HG03575 (cell line): ENCODE measurements at regions not wholly inside any gene's neighbourhood (a gene's known extent, or its start where the extent isn't known, plus 50 kb on each side); places are given as distances from the start of the nearest gene placed in this dataset.

Experiments used
- ATAC-seq: cut with Tn5 transposase; IDR thresholded peaks from one replicate; pipeline ENCODE4 v1.9.1; 2021; ENCODE audit not compliant: unreplicated experiment, insufficient number of reproducible peaks, low FRiP score; ENCODE audit errors: extremely low read depth

DNA sequence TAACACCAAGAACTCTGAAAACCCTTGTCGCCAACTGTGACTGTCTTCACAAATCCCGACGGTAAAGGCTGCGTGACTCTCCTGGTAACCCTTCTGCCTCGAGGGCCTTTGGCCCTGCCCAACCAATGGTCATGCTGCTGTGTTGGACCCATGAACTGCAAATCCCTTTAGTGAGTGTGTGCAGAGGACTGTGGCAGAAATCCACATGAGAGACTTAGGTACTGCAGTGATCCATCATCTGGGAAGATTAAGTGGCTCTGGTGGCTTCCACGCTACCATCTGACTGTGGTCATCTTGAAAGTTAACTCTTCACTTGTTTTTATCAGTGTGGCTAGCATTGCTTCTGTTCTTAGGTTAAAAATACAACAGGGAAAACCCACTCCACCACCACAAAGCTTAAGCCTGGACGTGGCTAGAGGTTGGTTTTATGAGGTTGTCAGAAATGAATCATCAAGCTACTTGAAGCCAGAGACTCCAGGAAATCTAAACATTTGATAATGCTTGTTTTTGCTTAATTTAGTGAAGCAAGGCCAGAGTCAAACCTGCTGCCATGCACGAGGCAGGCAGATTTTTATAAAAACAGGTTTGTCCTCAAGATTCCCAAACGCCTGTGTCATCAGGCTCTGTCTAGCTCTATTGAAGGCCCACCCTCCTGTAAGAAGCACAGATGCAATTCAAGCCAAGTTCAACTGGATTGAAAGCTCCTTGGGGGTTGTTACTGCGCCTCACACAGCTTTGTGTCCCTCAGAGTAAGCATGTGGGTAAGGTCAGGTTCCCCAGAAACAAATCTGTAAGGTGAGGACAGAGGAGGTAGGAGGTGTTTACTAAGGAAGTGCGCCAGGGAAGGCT lies 52.7 kb upstream of the ERCC6L2 start:
- ATAC-seq, result peak; percentile 77

DNA sequence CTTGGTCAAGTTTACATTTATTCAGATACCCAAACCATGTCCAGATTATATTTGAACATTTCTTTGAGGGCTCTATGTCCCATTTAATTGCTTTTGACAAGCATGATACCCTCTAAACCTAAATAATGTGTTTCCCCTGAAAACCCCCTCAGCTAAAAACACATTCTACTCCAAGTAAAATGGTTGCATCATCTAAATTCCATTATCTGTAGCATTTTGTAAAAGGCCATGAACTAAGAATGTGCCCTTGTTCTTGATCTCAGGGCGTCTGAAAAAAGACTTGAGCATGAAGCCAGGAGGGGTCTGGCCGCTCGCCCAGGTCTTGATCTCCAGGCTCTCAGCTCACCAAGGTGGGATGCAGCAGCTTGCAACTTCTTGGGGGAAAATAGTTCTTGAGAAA lies 53.5 kb upstream of the ERCC6L2 start:
- no peak for ATAC-seq

DNA sequence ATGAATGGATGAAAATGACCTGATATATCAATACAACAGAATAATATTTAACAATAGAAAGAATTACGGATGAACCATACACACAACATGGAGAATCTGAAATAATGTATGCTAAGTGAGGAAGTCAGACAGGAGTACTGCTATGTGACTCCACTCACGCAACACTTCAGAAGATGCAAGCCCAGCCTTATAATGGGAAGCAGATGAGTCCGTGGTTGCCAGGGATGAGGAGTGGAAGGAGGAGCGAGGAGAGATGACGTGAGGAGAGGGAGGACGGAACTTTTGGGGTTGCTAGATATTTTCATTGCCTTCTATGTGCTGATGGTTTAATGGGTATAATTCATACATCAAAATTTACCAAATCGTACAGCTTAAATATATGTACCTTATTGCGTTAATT lies 55.4 kb upstream of the ERCC6L2 start:
- ATAC-seq, result no peak

DNA sequence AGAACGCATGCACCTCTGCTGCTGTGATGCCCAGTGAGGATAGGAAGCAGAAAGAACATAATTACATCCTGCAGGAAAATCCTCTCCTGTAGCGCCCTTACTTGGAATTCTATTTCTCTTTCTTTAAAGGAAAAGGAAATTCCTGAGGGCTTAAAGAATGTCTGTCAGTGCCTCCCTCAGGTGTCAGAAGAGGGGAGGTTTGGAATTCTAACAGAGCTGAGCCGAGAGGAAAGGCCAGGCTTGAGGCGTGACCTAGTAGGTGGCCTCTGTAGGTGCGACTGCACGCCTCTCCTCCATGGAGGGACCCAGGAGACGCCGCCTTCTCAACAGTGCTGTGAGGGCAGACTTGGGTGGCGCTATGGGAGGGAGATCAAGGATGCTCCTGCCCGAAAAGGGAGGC lies 55.9 kb upstream of the ERCC6L2 start:
- ATAC-seq, result no peak

DNA sequence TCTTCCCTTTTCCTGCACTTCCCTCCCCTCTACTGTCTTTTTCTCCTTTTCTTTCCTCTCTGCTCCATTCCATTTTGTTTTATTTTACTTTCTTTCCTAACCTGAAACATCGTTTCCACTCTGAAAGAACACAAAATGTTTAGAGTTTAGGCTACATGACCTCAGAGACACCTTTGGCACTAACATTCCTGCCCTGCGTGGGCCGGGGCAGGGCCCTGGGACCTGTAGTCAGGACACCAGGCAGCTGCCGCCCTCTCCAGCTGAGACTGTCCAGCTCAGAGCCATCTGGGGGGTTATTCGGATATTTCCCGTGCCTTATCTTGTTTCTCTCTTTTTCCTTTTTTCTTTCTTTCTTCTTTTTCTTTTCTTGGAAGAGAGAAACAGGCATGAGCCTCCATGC lies 58.3 kb upstream of the ERCC6L2 start:
- no peak for ATAC-seq

DNA sequence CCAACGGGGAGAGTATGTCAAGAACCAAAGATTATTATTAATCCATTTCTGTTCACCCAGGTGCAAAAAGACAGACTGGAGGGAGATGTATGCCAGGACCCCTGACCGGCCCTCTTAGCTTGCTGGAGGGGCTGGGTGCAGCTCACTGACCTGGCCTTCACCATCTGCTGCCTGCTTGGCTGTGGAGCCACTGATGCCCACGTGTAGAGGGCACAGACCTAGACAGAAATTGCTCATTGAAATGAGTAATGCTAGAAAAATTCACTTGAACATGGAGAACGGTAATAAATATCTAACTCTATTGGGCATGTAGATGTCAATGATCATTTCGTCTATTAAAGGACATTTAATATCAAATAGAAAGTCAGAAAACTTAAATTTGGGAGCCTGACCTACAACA lies 58.8 kb upstream of the ERCC6L2 start:
- no peak for ATAC-seq

DNA sequence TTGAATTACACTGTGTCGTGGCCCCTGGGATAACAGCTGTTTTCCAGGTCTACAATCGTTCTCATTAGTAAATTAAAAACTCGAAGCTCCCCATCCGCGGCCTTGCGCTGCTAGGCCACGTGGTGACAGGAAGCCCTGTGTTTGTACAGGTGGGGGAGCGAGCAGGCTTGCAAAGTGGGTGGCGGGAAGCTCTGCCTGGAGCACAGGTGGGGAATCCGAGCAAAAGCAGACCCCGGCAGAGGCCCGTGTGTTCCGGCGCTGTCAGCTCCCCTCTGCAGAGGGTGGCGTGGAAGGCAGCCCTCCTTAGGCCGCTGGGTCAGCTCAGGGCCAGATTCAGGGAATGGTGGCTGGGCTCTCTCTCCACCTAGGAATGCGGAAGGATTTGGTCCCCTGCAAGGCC lies 59.5 kb upstream of the ERCC6L2 start:
- no peak for ATAC-seq

DNA sequence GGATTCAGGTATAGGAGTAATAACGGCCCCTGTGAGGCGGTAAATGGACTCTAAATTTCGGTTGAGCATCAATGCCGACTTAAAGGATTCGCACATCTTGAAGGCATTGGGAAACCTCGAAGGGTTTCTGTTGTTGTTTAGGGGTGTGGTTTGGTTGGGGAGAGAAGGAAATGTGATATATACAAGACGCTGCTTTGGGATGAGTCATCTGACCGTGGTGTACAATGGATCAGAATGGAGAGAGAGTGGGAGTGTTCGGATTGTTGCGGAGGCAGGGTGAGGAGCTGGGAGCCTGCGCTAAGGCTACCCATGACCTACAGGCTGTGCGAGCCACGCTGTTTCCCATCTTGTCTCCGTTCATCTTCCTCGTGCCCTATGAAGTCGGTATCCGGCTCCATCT lies 60.4 kb upstream of the ERCC6L2 start:
- no peak for ATAC-seq

DNA sequence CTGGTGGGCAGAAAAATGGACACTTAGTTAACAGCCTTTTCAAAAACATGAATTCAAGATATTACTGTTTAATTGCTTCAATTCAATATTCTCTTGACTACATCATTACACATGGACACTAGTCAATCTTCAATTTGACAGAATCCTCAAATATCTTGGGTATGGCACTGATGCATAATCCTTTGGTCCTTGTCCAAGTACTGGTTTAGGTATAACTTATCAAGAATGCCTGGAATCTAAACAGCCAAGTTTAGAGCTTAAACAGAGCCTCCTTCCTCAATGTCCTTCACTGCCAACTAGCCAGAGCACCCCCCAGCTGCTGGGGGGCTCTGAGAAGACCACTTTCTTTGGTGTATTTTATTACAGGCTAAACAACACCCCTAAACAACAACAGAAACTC lies 61.6 kb upstream of the ERCC6L2 start:
- ATAC-seq, result no peak

DNA sequence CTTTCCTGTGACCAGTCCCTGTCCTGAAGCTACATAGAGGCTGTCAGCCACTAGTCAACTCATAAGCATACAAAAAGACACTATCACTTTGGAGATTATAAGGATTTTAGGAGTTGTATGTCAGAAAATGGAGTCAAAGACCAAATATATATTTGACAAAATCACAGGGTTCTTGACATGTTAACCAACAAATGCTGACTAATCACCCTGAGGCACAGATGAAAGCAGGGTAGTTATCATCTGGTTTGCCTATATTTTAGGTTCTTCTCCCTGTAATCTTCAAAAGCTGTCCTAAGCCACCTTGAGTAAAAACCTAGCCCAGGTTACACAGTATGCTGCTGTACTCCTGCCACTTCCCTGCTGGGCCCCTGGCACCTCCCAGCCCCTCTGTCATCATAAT lies 64.7 kb upstream of the ERCC6L2 start:
- ATAC-seq, result no peak

DNA sequence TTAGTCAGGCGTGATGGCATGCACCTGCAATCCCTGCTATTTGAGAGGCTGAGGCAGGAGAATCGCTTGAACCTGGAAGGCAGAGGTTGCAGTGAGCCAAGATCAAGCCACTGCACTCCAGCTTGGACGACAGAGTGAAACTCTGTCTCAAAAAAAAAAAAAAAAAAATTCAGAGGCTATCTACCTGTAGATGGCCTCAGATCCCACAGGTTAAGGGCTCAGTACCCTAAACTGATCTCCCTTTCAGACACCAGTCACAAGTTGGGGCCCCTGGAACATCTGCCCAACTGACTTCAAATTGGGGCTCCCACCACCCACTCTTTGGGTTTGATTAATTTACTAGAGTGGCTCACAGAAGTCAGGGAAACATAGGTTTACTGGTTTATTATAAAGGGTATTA lies 65.4 kb upstream of the ERCC6L2 start:
- ATAC-seq, result no peak

DNA sequence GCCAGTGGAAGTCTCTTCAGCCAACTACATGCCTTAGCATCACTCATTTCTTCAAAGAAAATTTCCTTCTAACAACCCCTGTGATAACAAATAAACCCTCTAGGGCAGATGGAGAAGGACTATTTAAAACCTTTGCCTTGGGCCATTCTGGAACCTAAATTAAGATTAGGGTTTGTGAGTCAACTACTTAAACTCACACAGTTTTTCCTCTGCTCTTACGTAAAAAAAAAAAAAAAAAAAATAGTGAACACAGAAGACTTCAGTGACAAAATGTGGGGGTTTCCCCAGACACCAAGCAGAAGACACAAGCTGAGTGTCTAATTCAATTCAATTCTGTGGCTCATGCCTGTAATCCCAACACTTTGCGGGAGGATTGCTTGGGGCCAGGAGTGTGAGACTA lies 65.8 kb upstream of the ERCC6L2 start:
- no peak for ATAC-seq

DNA sequence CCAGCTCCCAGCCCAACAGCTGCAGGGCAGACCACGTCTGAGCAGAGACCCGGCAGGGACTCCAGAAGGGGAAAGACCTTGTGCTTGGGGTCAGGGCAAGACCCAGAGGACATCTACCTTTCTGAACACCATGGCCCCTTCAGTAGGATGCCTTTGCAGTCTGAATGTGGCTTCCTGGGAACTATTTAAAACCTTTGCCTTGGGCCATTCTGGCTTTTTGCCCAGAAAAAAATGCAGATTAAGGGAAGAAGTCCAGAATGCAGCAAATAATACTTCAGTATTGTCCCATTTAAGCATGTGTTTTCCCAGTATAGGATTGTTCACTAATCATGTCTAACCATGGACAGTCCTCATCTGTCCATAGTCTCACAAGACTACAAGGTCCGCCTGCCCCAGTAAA lies 67.5 kb upstream of the ERCC6L2 start:
- no peak for ATAC-seq

DNA sequence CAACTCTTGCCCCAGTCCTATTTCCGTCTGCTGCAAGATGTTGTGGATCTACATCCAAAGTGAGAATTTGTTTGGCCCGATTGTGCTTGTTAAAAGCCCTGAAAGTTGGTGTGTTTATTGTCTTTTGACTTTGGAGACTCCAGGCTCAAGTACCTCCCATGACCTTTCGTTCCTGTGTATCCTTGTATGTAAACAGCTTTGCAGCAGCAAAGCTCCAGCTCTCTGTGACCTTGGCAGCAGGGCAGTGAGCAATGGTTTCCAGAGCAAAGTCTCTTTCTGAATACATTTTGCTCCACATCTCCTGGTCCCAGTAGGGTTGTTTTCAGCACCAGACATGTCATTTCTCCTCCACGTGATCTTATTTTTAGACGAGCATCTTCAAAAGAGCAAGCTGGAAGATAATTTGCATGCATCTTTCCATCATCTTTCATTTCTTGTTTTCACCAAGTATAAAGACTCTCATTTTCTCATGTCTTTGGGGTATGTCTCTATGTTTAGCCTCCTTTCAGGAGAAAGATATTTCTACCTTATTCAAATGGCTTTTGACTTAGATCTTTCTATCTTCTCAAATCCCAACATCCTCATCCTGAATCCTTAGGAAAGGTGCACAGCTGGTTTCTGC lies 68.1 kb upstream of the ERCC6L2 start:
- no peak for ATAC-seq

DNA sequence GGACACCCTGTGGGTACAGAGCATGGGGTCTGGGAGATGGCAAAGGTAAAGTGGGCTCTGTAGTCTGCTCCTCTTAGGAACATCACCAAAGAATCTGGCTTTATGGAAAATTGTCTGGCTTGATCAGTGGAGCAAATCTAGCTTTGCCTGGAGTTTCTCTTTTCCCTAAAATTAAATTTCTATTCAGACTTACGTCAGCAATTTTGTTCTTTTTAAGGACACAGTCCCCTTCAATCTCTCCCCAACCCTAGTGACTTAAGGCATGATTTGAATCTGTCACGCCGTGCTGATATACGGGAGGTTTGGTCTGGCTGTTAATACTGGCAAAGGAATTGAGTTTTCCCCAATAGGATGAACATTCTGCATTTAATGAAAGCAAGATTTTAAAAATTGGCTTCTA lies 72.3 kb upstream of the ERCC6L2 start:
- ATAC-seq, result no peak

DNA sequence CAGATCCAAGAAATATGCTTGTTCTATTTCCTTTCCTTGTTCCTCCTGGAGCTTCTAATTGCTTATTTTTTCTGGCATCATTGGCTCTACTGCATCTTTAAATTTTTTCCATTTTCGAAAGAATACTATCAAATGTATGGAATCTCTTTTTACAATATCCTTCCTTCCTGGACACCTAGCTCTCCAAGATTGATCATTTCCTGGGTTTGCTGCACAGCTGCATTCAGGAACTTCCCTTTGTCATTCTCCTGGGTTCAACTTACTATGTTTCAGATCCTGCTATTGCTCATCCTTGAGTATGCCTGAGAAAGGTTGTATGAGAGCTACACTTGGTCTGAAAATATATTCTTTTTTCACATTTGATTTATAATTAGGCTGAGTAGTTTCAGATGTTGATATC lies 73.7 kb upstream of the ERCC6L2 start:
- ATAC-seq, result no peak

DNA sequence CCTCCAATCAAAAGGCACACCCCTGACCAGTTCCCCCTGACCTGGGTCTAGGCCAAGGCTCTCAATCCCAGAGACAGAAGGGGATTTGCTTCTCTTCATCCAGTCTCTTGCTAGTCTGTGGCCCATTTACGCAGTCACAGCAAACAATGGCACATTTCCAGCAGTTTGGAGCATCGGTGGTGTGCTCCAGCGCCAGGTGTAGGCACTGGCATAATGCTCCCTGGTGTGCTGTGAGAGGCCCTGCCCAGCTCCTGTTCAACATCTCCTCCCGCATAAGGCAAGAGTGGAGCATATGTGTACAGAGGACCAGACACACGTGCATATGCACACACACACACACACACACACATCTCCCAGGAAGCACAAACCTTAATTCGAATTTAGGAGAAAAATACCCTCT lies 79.5 kb upstream of the ERCC6L2 start:
- no peak for ATAC-seq

DNA sequence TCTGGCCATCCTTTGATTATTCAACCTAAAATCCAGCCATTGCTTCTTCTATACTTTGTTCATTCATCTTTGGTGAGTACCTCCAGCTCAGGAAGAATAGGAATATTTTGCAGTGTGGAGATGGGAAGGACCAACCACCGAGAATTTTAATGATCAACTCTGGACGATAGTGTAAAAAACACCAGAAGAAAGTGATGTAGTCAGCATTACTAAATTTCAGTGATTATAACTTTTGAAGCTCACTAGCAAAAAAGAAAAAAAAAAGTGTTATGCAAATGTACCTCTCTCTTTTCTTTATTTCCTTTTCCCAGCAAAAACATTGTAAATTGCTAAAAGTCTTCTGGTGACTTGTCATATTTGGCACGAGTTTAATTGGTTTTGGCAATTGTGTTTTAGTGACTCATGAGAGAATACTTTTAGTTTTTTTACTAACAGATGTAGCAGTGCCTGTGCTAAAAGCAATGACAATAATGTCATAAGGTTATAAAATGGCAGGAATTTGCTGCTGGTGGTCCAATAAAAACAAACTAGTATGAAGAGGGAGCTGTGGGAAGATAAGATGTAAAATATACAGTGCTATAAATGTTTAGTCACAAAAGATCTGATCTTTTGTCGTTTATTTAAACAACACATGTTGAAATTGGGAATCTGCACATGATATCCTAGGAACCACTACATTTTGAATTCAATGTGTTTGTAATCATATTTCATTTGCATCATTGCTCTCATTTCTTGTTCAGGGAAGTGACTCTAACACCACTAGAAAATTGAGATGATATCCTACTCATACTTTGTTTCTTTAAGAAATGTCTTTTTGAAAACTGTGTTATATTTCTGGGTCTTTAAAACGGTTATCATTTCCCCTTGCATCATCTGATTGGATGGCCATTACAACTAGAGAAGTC lies 81.3 kb upstream of the ERCC6L2 start:
- ATAC-seq, result no peak

DNA sequence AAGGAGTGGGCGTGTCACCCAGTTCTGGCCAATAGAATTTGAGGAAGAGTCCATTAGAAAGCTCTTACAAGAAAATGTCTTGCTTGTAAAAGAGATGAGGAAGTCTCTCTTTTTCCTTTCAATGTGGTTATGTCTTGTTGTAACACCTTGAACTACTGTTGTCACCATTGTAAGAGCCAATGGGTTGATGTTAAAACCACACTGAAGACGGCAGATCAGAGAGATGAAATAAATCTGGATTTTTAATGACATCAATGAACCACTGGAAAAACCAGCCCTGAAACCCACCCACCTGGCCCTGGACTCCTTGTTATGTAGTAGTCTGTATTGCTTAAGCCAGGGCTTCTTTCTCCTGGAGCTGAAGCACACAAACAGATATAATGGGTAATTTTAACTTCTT lies 83.8 kb upstream of the ERCC6L2 start:
- no peak for ATAC-seq

DNA sequence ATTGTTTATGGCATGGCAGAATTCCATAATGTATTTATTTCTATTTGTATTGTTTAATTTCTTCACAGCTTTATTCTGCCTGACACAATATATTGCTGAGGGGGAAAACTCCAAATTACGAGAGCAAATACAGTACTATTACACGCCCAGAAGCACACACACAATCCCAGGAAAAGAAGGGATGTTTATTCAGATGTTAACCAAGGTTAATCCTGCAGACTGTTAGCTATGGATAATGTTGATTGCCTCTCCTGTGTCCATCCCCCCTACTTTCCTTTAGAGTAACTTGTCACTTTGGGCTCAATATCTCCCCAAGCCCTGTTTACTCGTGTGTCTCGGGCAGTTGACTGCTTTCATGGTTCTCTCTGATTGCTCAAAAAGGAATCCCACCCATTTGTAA lies 84.2 kb upstream of the ERCC6L2 start:
- ATAC-seq, result no peak
